GM19351 (cell line): ENCODE measurements at regions not wholly inside any gene's neighbourhood (a gene's known extent, or its start where the extent isn't known, plus 50 kb on each side); places are given as distances from the start of the nearest gene placed in this dataset.

Experiments
- ATAC-seq: cut with Tn5 transposase; IDR thresholded peaks from one replicate; pipeline ENCODE4 v1.9.1; 2021; ENCODE audit warnings: mild to moderate bottlenecking, moderate library complexity; ENCODE audit not compliant: unreplicated experiment

- no peak for ATAC-seq
Observed at GRCh38 chr22:48647606-48648515, 1179.8 kb downstream of the BRD1 start.

- ATAC-seq, result no peak
Observed at GRCh38 chr22:48647051-48647450, 1180.6 kb downstream of the BRD1 start.

GRCh38 chr22:48646216-48646925, 1181.3 kb downstream of the BRD1 start:
- ATAC-seq, result no peak

- no peak for ATAC-seq
Observed at GRCh38 chr22:48645766-48646165, 1181.9 kb downstream of the BRD1 start.

GRCh38 chr22:48644997-48645396, 1182.7 kb downstream of the BRD1 start:
- ATAC-seq, result no peak

GRCh38 chr22:48644108-48644507, 1183.6 kb downstream of the BRD1 start:
- ATAC-seq, result no peak

GRCh38 chr22:48643066-48643731, 1184.5 kb downstream of the BRD1 start:
- ATAC-seq, result no peak

GRCh38 chr22:48642550-48642949, 1185.1 kb downstream of the BRD1 start:
- no peak for ATAC-seq

GRCh38 chr22:48641906-48642475, 1185.7 kb downstream of the BRD1 start:
- no peak for ATAC-seq

- no peak for ATAC-seq
Observed at GRCh38 chr22:48640890-48641841, 1186.5 kb downstream of the BRD1 start.

GRCh38 chr22:48639896-48640748, 1187.6 kb downstream of the BRD1 start:
- no peak for ATAC-seq

- ATAC-seq, result no peak
Observed at GRCh38 chr22:48639021-48639795, 1188.5 kb downstream of the BRD1 start.

- no peak for ATAC-seq
Observed at GRCh38 chr22:48637231-48637630, 1190.4 kb downstream of the BRD1 start.

- ATAC-seq, result no peak
Observed at GRCh38 chr22:48636746-48637145, 1190.9 kb downstream of the BRD1 start.

- ATAC-seq, result no peak
Observed at GRCh38 chr22:48635816-48636215, 1191.9 kb downstream of the BRD1 start.

- ATAC-seq, result no peak
Observed at GRCh38 chr22:48635031-48635430, 1192.6 kb downstream of the BRD1 start.

GRCh38 chr22:48633996-48634836, 1193.5 kb downstream of the BRD1 start:
- no peak for ATAC-seq
